DOHH2 (cell line): ENCODE measurements at regions not wholly inside any gene's neighbourhood (a gene's known extent, or its start where the extent isn't known, plus 50 kb on each side); places are given as distances from the start of the nearest gene placed in this dataset.

Experiments used
- CTCF ChIP-seq: fragments of 200-600 bp; sonication (generic); IDR thresholded peaks from one replicate; pipeline ENCODE4 v1.5.1; 2014; ENCODE audit warnings: antibody characterized with exemption, mild to moderate bottlenecking, low read depth, low read length; ENCODE audit not compliant: poor library complexity, severe bottlenecking
- EZH2phosphoT487 ChIP-seq: fragments of 200-600 bp; sonication (generic); IDR thresholded peaks from 2 replicates; pipeline ENCODE4 v1.6.1; 2017; ENCODE audit warnings: borderline replicate concordance, mild to moderate bottlenecking, antibody characterized with exemption, low read length, moderate library complexity, mixed read lengths

DNA sequence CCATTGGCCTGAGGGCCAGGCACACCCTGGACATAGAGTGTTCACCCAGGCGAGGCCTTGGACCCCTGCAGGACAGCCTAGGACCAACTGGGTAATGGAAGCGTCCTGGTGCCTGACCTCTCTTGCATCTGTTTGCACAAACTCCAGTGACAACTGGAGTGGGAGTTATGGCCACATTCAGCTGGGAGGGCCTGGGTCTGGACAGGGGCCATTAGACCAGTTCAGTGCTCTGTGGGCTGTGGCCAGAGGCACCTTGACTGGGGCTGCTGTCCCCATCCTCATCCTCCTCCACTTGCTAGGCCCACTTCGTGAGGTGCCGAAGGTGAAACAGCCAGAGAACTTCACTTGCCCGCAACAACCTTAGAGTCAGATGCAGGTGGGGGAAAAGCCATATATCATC is 372.7 kb upstream of the IRX1 start:
- TF ChIP-seq CTCF (no peak), EZH2phosphoT487 (no peak)
